ENCODE measurements at regions not wholly inside any gene's neighbourhood (a gene's known extent, or its start where the extent isn't known, plus 50 kb on each side); places are given as distances from the start of the nearest gene placed in this dataset.

- no peak for TF ChIP-seq EZH2 (IDR thresholded peaks at IDR 0.05; ENCODE audit: low read depth, unreplicated experiment)
- TF ChIP-seq CTCF (conservative IDR thresholded peaks at IDR 0.05; ENCODE audit: low read depth in 2 of 2): no peak
- TF ChIP-seq POLR2AphosphoS5 (IDR thresholded peaks at IDR 0.05; ENCODE audit: low read depth): no peak
- TF ChIP-seq ZNF331 (CRISPR knock-in tag; IDR thresholded peaks at IDR 0.05; ENCODE audit: low read depth): no peak
- TF ChIP-seq, protein P1, sequence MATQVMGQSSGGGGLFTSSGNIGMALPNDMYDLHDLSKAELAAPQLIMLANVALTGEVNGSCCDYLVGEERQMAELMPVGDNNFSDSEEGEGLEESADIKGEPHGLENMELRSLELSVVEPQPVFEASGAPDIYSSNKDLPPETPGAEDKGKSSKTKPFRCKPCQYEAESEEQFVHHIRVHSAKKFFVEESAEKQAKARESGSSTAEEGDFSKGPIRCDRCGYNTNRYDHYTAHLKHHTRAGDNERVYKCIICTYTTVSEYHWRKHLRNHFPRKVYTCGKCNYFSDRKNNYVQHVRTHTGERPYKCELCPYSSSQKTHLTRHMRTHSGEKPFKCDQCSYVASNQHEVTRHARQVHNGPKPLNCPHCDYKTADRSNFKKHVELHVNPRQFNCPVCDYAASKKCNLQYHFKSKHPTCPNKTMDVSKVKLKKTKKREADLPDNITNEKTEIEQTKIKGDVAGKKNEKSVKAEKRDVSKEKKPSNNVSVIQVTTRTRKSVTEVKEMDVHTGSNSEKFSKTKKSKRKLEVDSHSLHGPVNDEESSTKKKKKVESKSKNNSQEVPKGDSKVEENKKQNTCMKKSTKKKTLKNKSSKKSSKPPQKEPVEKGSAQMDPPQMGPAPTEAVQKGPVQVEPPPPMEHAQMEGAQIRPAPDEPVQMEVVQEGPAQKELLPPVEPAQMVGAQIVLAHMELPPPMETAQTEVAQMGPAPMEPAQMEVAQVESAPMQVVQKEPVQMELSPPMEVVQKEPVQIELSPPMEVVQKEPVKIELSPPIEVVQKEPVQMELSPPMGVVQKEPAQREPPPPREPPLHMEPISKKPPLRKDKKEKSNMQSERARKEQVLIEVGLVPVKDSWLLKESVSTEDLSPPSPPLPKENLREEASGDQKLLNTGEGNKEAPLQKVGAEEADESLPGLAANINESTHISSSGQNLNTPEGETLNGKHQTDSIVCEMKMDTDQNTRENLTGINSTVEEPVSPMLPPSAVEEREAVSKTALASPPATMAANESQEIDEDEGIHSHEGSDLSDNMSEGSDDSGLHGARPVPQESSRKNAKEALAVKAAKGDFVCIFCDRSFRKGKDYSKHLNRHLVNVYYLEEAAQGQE (IDR thresholded peaks at IDR 0.05; ENCODE audit: unreplicated experiment): no peak
- no peak for TF ChIP-seq EZH2phosphoT487 (IDR thresholded peaks at IDR 0.05; ENCODE audit: unreplicated experiment)
- TF ChIP-seq JUNB (IDR thresholded peaks at IDR 0.05; ENCODE audit: unreplicated experiment): no peak
- no peak for TF ChIP-seq CREB1 (CRISPR knock-in tag; IDR thresholded peaks at IDR 0.05; ENCODE audit: low read depth)
- TF ChIP-seq ETS1 (IDR thresholded peaks at IDR 0.05): no peak
Measured at GRCh38 chr7:125055376-125055775, 125.8 kb upstream of the POT1 start.

Measured in GM23338 (cell line).